Stimulated activated naive CD8-positive, alpha-beta T cell treated with anti-CD3 and anti-CD28 coated beads, Interleukin-15, amount 100 ng/mL, for 72 hours (primary cell): ENCODE measurements at regions not wholly inside any gene's neighbourhood (a gene's known extent, or its start where the extent isn't known, plus 50 kb on each side); places are given as distances from the start of the nearest gene placed in this dataset.

Source experiments
- ATAC-seq: fragments of 150-1000 bp; cut with Tn5 transposase; 2 replicates; pipeline ENCODE4 v1.10.0; 2021; ENCODE audit warnings: mild to moderate bottlenecking, moderate library complexity
- DNase-seq, 2 donors: peaks; one replicate each; pipeline ENCODE4 v3.0.0; 2021 to 2022
- H3K27ac Mint-ChIP-seq, 2 donors: one replicate each; pipeline ENCODE4 v1.8.0; 2022; ENCODE audit warnings: mild to moderate bottlenecking in 2 of 2, mixed read lengths in 2 of 2, moderate library complexity in 2 of 2
- H3K27me3 Mint-ChIP-seq: one replicate; pipeline ENCODE4 v1.8.0; 2022; ENCODE audit warnings: mixed read lengths
- H3K4me1 Mint-ChIP-seq: one replicate; pipeline ENCODE4 v1.8.0; 2022; ENCODE audit warnings: mild to moderate bottlenecking, mixed read lengths
- H3K4me3 Mint-ChIP-seq, 2 donors: one replicate each; pipeline ENCODE4 v1.8.0; 2022; ENCODE audit warnings: mild to moderate bottlenecking in 2 of 2, mixed read lengths in 2 of 2, moderate library complexity in 1 of 2
- H3K9me3 Mint-ChIP-seq, 2 donors: one replicate each; pipeline ENCODE4 v1.8.0; 2022; ENCODE audit warnings: mixed read lengths in 2 of 2

- Mint-ChIP-seq H3K9me3 (peaks cover 6 to 7% of the 10 kb centered on the region in 2 donors), H3K27ac (peak overlapping the region; percentile 61 to 98), H3K4me3 (peak overlapping the region; percentile 84 to 86), H3K4me1 (peaks cover 32% of the 10 kb centered on the region), H3K27me3 (peaks cover 8% of the 10 kb centered on the region)
- ATAC-seq (peak; percentile 96), DNase-seq (peak; percentile 66 to 92)
Measured at GRCh38 chr10:60573336-60573735, 183.7 kb upstream of the ANK3 start.

GRCh38 chr10:60572511-60573194, 183.0 kb upstream of the ANK3 start:
- H3K4me3 Mint-ChIP-seq, result peak overlapping the region; percentile 84 to 86
- peaks cover 8% of the 10 kb centered on the region for H3K27me3 Mint-ChIP-seq
- ATAC-seq, result peak; percentile 53
- peaks cover 37% of the 10 kb centered on the region for H3K4me1 Mint-ChIP-seq
- H3K27ac Mint-ChIP-seq, result peak overlapping the region; percentile 61 to 98
- H3K9me3 Mint-ChIP-seq, result peaks cover 11% of the 10 kb centered on the region in 2 donors
- DNase-seq, result peak; percentile 34 to 62

GRCh38 chr10:60570896-60571295, 181.2 kb upstream of the ANK3 start:
- H3K27ac Mint-ChIP-seq, result no peak overlapping the region
- H3K27me3 Mint-ChIP-seq, result peaks cover 8% of the 10 kb centered on the region
- H3K4me3 Mint-ChIP-seq, result peak overlapping the region; percentile 56 to 84
- peaks cover 18% of the 10 kb centered on the region in 2 donors for H3K9me3 Mint-ChIP-seq
- ATAC-seq, result no peak
- peaks cover 51% of the 10 kb centered on the region for H3K4me1 Mint-ChIP-seq
- DNase-seq, result no peak

DNA sequence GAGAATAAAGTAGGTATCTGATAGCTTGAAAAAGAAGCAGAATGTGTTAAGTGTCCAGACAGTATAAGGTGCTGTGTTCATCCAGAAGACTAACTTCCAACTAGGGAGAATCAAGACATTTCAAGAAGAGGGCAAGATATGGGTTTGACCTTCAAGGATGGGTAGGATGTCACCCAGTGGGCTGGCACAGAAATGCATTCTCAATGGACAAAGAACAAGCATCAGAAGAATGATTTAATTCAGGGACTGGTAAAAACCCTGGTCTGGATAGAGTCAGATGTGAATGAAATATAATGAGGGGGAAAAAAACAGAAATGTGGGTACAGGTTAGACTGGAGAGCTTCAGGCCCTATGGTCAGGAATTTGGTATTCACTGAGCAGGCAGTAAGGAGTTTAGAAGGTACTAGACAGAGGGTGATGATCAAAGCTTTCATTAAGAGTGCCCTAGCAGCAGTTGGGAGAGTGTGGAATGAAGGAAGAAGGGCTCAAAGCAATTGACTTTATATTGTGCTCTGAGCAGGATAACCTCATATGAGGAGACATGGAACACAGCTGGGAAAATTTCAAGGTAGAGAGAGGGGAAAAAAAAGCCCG, 180.7 kb upstream of the ANK3 start:
- no peak for DNase-seq
- Mint-ChIP-seq H3K4me1 (peaks cover 56% of the 10 kb centered on the region), H3K27ac (peak overlapping the region in 1 of 2 donors; percentile 32), H3K4me3 (peak overlapping the region; percentile 56 to 84), H3K9me3 (peaks cover 23% of the 10 kb centered on the region in 2 donors), H3K27me3 (peaks cover 8% of the 10 kb centered on the region)
- ATAC-seq, result no peak

- ATAC-seq, result no peak
- Mint-ChIP-seq H3K27ac (no peak overlapping the region), H3K9me3 (peaks cover 24 to 26% of the 10 kb centered on the region in 2 donors), H3K27me3 (peaks cover 8% of the 10 kb centered on the region), H3K4me1 (peaks cover 56% of the 10 kb centered on the region), H3K4me3 (peak overlapping the region in 1 of 2 donors; percentile 84)
- DNase-seq, result no peak
Measured at GRCh38 chr10:60569681-60570080, 180.0 kb upstream of the ANK3 start.

DNA sequence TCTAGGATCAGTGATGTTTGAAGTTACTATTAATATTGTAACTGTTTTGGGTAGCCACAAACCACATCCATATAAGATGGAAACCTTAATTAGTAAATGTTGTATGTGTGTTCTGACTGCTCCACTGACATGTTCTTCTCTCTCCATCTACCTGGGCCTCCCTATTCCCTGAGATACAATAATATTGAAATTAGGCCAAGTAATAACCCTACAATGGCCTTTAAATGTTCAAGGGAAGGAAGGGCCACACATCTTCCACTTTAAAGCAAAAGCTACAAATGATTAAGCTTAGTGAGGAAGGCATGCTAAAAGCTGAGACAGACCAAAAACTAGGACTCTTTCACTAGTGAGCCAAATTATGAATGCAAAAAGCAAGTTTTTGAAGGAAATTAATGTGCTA, 176.4 kb upstream of the ANK3 start:
- DNase-seq (no peak), ATAC-seq (peak; percentile 85)
- H3K27me3 Mint-ChIP-seq, result no peaks in the 10 kb centered on the region
- peak overlapping the region; percentile 4 to 75 for H3K4me3 Mint-ChIP-seq
- peaks cover 31% of the 10 kb centered on the region for H3K4me1 Mint-ChIP-seq
- H3K27ac Mint-ChIP-seq, result peak overlapping the region; percentile 32 to 86
- peaks cover 26 to 28% of the 10 kb centered on the region in 2 donors for H3K9me3 Mint-ChIP-seq

DNA sequence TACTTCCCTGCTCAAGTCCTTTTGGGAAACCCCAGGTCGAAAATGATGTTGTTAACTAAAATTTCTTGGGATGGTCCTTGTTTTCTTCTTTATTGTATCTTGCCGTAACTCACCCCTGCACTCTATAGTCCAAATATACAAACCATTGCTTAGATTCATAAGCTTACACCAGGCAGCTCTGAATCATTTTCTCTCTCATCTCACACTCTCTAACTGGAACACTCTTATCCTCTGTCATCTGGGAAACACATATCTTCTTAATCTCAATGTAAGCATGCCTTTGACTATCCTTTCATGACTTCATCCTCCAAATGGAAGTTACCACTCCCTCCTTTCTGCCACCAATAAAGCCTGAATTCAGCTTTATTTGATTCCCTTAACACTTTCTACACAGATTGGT, 175.8 kb upstream of the ANK3 start:
- Mint-ChIP-seq H3K4me1 (peaks cover 30% of the 10 kb centered on the region), H3K27me3 (no peaks in the 10 kb centered on the region), H3K27ac (no peak overlapping the region), H3K4me3 (peak overlapping the region in 1 of 2 donors; percentile 10), H3K9me3 (peaks cover 26 to 28% of the 10 kb centered on the region in 2 donors)
- no peak for ATAC-seq
- no peak for DNase-seq

DNA sequence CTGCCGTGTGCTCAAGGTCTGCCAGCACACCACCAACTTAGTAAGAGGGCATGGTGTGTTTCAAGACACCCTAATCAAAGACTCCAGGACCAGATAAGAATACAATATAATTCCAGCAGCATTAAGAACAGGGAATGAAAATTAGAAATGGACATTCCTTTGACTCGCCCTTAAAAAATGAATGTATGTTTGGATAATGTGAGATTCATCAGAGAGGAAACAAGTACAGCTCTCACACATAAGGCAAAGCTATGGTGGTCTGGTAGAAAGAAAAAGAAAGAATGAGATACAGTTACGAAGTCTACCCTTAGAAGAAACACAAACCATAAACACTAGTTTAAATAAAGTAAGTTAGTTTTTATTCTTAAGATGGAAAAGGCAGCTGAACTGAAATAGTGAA, 174.8 kb upstream of the ANK3 start:
- no peak overlapping the region for H3K4me3 Mint-ChIP-seq
- H3K27ac Mint-ChIP-seq, result no peak overlapping the region
- no peak for ATAC-seq
- no peak for DNase-seq
- H3K27me3 Mint-ChIP-seq, result no peaks in the 10 kb centered on the region
- peaks cover 25% of the 10 kb centered on the region for H3K4me1 Mint-ChIP-seq
- peaks cover 26 to 28% of the 10 kb centered on the region in 2 donors for H3K9me3 Mint-ChIP-seq

DNA sequence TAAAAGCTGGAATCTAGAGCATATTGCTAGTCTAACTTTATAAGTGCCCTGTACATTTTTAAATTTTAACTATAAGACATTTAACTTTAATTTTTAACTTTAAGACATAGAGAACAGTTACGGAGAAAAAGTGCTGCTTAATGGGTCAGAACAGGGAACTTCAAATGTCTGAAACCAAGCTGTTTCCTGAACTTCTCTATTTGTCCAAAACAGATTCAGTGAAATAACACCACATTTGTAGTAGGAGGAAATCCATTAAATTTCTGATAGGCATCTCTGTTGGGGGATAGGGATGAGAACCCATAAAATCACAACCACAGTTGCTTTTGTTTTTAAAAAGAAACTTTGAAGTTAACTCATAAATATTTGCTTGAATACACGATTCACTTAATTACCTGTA, 170.8 kb upstream of the ANK3 start:
- Mint-ChIP-seq H3K4me3 (no peak overlapping the region), H3K9me3 (peaks cover 3 to 10% of the 10 kb centered on the region in 2 donors), H3K27ac (no peak overlapping the region), H3K27me3 (no peaks in the 10 kb centered on the region), H3K4me1 (peaks cover 2% of the 10 kb centered on the region)
- no peak for ATAC-seq
- no peak for DNase-seq

- Mint-ChIP-seq H3K27ac (no peak overlapping the region), H3K4me1 (no peaks in the 10 kb centered on the region)
Measured at GRCh38 chr10:60555700-60556099, 166.0 kb upstream of the ANK3 start.

DNA sequence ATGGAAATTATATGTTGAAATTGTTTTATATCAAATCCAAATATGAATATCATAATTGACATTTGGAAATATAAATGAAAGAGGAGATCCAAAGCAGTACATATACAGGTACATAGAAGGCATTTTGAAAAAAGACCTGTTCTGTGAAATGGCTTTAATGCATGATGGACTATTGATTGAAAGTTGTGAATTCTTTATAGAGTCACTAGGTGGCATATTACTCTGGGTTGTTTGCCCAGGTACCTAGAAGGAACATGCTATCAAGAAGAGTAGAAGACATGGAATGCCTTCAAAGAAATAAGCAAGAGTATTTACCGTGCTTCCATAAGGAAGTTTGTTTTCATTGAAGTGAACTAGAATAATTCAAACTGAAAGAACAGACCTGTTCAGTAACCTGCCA, 160.0 kb upstream of the ANK3 start:
- Mint-ChIP-seq H3K27ac (no peak overlapping the region), H3K9me3 (no peaks in the 10 kb centered on the region), H3K4me3 (no peak overlapping the region), H3K27me3 (no peaks in the 10 kb centered on the region), H3K4me1 (no peaks in the 10 kb centered on the region)
- ATAC-seq, result peak; percentile 55
- DNase-seq, result no peak

More at GRCh38 chr10:60555700-60556099, 166.0 kb upstream of the ANK3 start:
- H3K4me3 Mint-ChIP-seq, result no peak overlapping the region
- no peak for DNase-seq
- ATAC-seq, result no peak
- no peaks in the 10 kb centered on the region for H3K27me3 Mint-ChIP-seq
- H3K9me3 Mint-ChIP-seq, result peaks cover 0 to 4% of the 10 kb centered on the region in 2 donors

DNA sequence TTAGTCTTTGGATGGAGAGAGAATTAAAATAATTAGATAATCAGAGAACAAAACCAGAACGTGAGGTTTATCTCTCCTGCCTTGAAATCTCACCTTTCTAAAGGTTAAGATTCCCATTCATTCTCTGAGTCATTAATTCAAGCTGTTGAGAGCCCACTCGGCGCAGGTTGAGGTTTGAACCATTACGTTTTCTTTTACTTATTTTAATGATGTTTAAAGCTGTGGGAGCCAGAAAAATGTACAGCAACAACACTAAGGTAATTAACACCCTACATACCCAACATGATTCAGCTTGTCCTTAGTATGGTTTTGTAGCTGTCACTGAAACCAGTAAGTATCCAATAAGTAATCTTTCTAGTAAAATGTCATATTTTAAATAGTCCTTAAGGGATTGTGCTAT, 153.0 kb upstream of the ANK3 start:
- ATAC-seq (no peak), DNase-seq (no peak)
- no peak overlapping the region for H3K27ac Mint-ChIP-seq
- peaks cover 26% of the 10 kb centered on the region for H3K4me1 Mint-ChIP-seq
- H3K4me3 Mint-ChIP-seq, result no peak overlapping the region
- no peaks in the 10 kb centered on the region for H3K9me3 Mint-ChIP-seq
- no peaks in the 10 kb centered on the region for H3K27me3 Mint-ChIP-seq

GRCh38 chr10:60541451-60541850, 151.8 kb upstream of the ANK3 start:
- Mint-ChIP-seq H3K27ac (no peak overlapping the region), H3K4me1 (peaks cover 33% of the 10 kb centered on the region), H3K27me3 (no peaks in the 10 kb centered on the region), H3K9me3 (no peaks in the 10 kb centered on the region), H3K4me3 (no peak overlapping the region)
- DNase-seq (no peak), ATAC-seq (no peak)

DNA sequence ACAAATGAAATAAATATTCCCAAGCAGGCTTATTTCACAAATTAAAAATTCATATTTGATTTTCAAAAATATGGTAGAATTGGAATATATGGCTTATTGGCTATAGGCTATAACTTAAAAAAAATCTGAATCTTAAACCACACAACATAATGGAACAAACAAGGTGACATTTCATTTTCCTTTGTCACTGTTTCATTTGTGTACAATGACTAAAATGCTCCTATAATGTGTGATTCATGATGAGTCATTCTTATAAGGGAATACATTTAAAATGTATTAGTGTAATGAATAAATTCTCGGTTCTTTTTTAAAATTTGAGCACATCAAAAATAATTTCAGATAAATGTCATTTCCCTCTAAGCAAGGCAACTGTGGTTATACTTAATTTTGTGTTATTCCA, 148.0 kb upstream of the ANK3 start:
- ATAC-seq, result no peak
- DNase-seq, result no peak
- H3K9me3 Mint-ChIP-seq, result no peaks in the 10 kb centered on the region
- no peak overlapping the region for H3K27ac Mint-ChIP-seq
- H3K4me1 Mint-ChIP-seq, result peaks cover 42% of the 10 kb centered on the region
- H3K4me3 Mint-ChIP-seq, result no peak overlapping the region
- no peaks in the 10 kb centered on the region for H3K27me3 Mint-ChIP-seq

- ATAC-seq, result peak; percentile 82
- peak in 1 of 2 donors; percentile 34 for DNase-seq
- Mint-ChIP-seq H3K27ac (peak overlapping the region in 1 of 2 donors; percentile 15), H3K27me3 (no peaks in the 10 kb centered on the region), H3K4me3 (peak overlapping the region; percentile 4 to 70), H3K4me1 (peaks cover 42% of the 10 kb centered on the region), H3K9me3 (no peaks in the 10 kb centered on the region)
Measured at GRCh38 chr10:60536529-60537114, 146.9 kb upstream of the ANK3 start.

DNA sequence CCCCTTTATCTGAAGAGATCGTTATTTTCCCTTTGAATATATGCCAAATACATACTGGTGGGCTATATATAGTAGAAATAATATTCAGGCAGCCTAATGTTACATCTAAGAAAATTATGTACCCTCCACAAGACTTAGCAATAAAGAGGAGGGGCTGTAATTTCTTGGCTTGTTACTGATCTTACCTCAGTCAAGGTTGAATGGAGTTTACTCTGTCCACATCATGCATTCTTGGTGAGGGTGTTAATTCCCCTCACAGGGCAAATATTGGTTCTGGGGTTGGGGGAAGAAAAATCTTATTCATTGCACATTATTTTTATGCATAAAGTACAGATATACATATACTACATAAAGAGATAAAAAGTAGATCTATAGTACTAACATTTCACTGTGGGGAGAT, 145.8 kb upstream of the ANK3 start:
- Mint-ChIP-seq H3K4me3 (peak overlapping the region in 1 of 2 donors; percentile 50), H3K27ac (no peak overlapping the region), H3K4me1 (peaks cover 41% of the 10 kb centered on the region), H3K27me3 (no peaks in the 10 kb centered on the region), H3K9me3 (no peaks in the 10 kb centered on the region)
- ATAC-seq (no peak), DNase-seq (no peak)
